B cell (primary cell): ENCODE measurements at regions not wholly inside any gene's neighbourhood (a gene's known extent, or its start where the extent isn't known, plus 50 kb on each side); places are given as distances from the start of the nearest gene placed in this dataset.

ENCODE experiments used
- ATAC-seq: fragments of 200-7000 bp; cut with Tn5 transposase; one replicate; pipeline ENCODE4 v1.10.0; 2021; ENCODE audit warnings: low read depth, mild to moderate bottlenecking, moderate number of reproducible peaks, moderate library complexity
- CTCF ChIA-PET: fragments of 350-600 bp; sonication (Branson Sonifier 250); formaldehyde crosslinking; loops from one replicate; lab custom pipeline; 2021; ENCODE audit warnings: antibody characterized with exemption, inconsistent platforms; lab: Charles Lee
- POLR2A ChIA-PET: fragments of 350-600 bp; sonication (Branson Sonifier 250); formaldehyde crosslinking; loops from one replicate; lab custom pipeline; 2021; ENCODE audit warnings: antibody characterized with exemption; lab: Charles Lee
- DNase-seq: peaks from one replicate; pipeline ENCODE4 v3.0.0; 2013
- H2AFZ ChIP-seq: 2 replicates; pipeline ENCODE4 v1.6.1; 2012; ENCODE audit warnings: mild to moderate bottlenecking, low read depth, low read length; ENCODE audit not compliant: insufficient read depth, poor library complexity, severe bottlenecking
- H3K27ac ChIP-seq, 2 donors: 1 replicate in 1 of 2; 2 replicates in 1 of 2; pipeline ENCODE4 v1.5.1; 2012 to 2013; ENCODE audit warnings: low read length in 2 of 2, mild to moderate bottlenecking in 2 of 2, moderate library complexity in 1 of 2
- H3K27me3 ChIP-seq, 4 experiments: fragments of 200-600 bp in 1 of 4; sonication (generic) in 1 of 4; replicated peaks in 1 of 4; 1 replicate in 2 of 4; 2 replicates in 2 of 4; pipeline versions ENCODE4 v1.6.1 to v1.7.0; 2013 to 2016; ENCODE audit warnings: low read length in 3 of 4, mild to moderate bottlenecking in 2 of 4, mixed read lengths in 1 of 4, moderate library complexity in 1 of 4; ENCODE audit not compliant: insufficient read depth in 4 of 4, control insufficient read depth in 3 of 4; ENCODE audit errors: control extremely low read depth in 1 of 4
- H3K36me3 ChIP-seq, 2 experiments: replicated peaks in 1 of 2; 1 replicate in 1 of 2; 2 replicates in 1 of 2; pipeline versions ENCODE4 v1.6.1 to v1.7.1; 2013; ENCODE audit warnings: low read length in 1 of 2; ENCODE audit not compliant: insufficient read depth in 2 of 2, control insufficient read depth in 1 of 2; ENCODE audit errors: control extremely low read depth in 1 of 2, extremely low read depth in 1 of 2
- H3K4me1 ChIP-seq, 2 donors: fragments of 200-600 bp in 1 of 2; sonication (generic) in 1 of 2; 1 replicate in 1 of 2; 2 replicates in 1 of 2; pipeline versions ENCODE4 v1.5.1 to v1.6.1; 2013 to 2017; ENCODE audit warnings: low read length in 2 of 2; ENCODE audit not compliant: control insufficient read depth in 2 of 2, insufficient read depth in 2 of 2
- H3K4me2 ChIP-seq: replicated peaks from 2 replicates; pipeline ENCODE3; 2012; ENCODE audit warnings: mild to moderate bottlenecking, low read depth, low read length; ENCODE audit not compliant: poor library complexity, severe bottlenecking
- H3K4me3 ChIP-seq, 5 experiments: fragments of 200-600 bp in 1 of 5; sonication (generic) in 1 of 5; 1 replicate in 3 of 5; 2 replicates in 2 of 5; pipeline versions ENCODE4 v1.5.1 to v1.7.0; 2011 to 2016; ENCODE audit warnings: low read length in 4 of 5, mild to moderate bottlenecking in 4 of 5, low read depth in 2 of 5, control low read depth in 1 of 5, moderate library complexity in 1 of 5; ENCODE audit not compliant: insufficient read depth in 1 of 5; ENCODE audit errors: control extremely low read depth in 1 of 5, extremely low read depth in 1 of 5
- H3K79me2 ChIP-seq: fragments of 200-600 bp; sonication (generic); one replicate; pipeline ENCODE4 v1.6.0; 2016; ENCODE audit warnings: low read length; ENCODE audit not compliant: control insufficient read depth, insufficient read depth
- H3K9ac ChIP-seq: fragments of 200-600 bp; sonication (generic); 2 replicates; pipeline ENCODE4 v1.6.1; 2017; ENCODE audit warnings: mild to moderate bottlenecking, low read length, moderate library complexity
- H3K9me3 ChIP-seq, 3 donors: one replicate each; pipeline versions ENCODE4 v1.6.1 to v1.7.1; 2013; ENCODE audit warnings: low read length in 2 of 3; ENCODE audit not compliant: control insufficient read depth in 2 of 3, insufficient read depth in 1 of 3; ENCODE audit errors: control extremely low read depth in 1 of 3
- H4K20me1 ChIP-seq: 2 replicates; pipeline ENCODE4 v1.6.0; 2012; ENCODE audit warnings: mild to moderate bottlenecking, low read length; ENCODE audit not compliant: insufficient read depth, control insufficient read depth, poor library complexity, severe bottlenecking
- H3K27ac Mint-ChIP-seq: one replicate; pipeline ENCODE4 v1.8.0; 2021; ENCODE audit warnings: mixed read lengths
- H3K27me3 Mint-ChIP-seq: one replicate; pipeline ENCODE4 v1.8.0; 2021; ENCODE audit warnings: mixed read lengths
- H3K4me1 Mint-ChIP-seq: one replicate; pipeline ENCODE4 v1.8.0; 2021; ENCODE audit warnings: mixed read lengths
- H3K4me3 Mint-ChIP-seq: one replicate; pipeline ENCODE4 v1.8.0; 2021; ENCODE audit warnings: mixed read lengths
- H3K9me3 Mint-ChIP-seq: one replicate; pipeline ENCODE4 v1.8.0; 2022; ENCODE audit warnings: mixed read lengths; ENCODE audit not compliant: insufficient read depth
- CTCF ChIP-seq: fragments of 200-600 bp; IDR thresholded peaks from one replicate; pipeline ENCODE4 v1.8.0; 2022; ENCODE audit warnings: antibody characterized with exemption, mild to moderate bottlenecking
- EZH2 ChIP-seq: IDR thresholded peaks from 2 replicates; pipeline ENCODE4 v1.6.1; 2012; ENCODE audit warnings: borderline replicate concordance, low read depth, mild to moderate bottlenecking, moderate library complexity, low read length; ENCODE audit not compliant: insufficient read depth, poor library complexity, severe bottlenecking
- WGBS: methylation state at CpG from one replicate; pipeline ENCODE4 v1.1.5; 2013; ENCODE audit warnings: missing lambda C conversion rate; ENCODE audit not compliant: insufficient coverage; 5-methylcytosine and 5-hydroxymethylcytosine counted together
- intact Hi-C: fragments of 100-400 bp; cut with micrococcal nuclease; formaldehyde crosslinking; loops from one replicate; pipeline ENCODE4 v1.10.0; 2022

GRCh38 chr3:104553121-104553520 is 813.6 kb upstream of the ALCAM start:
- H3K4me3 Mint-ChIP-seq: no peak overlapping the region
- H3K27ac Mint-ChIP-seq: no peak overlapping the region
- Histone ChIP-seq H3K4me1 (peaks cover 14 to 15% of the 10 kb centered on the region in 2 donors), H3K9ac (no peak overlapping the region), H2AFZ (no peak overlapping the region), H4K20me1 (no peaks in the 10 kb centered on the region), H3K9me3 (peaks cover 0 to 1% (median 0%) of the 10 kb centered on the region in 3 donors), H3K36me3 (no peaks in the 10 kb centered on the region), H3K4me2 (no peak overlapping the region), H3K79me2 (no peaks in the 10 kb centered on the region), H3K27me3 (no peaks in the 10 kb centered on the region), H3K27ac (no peak overlapping the region), H3K4me3 (no peak overlapping the region)
- DNase-seq (no peak), ATAC-seq (no peak)
- peaks cover 24% of the 10 kb centered on the region for H3K4me1 Mint-ChIP-seq
- ChIA-PET CTCF (interaction anchor here (0.9 kb wide), 1 partner anchor 280 kb away, joined by 3 read pairs; no protein-coding TSS in a partner anchor), POLR2A (no interaction called here)
- H3K9me3 Mint-ChIP-seq: peaks cover 2% of the 10 kb centered on the region
- intact Hi-C loops: no loop called here
- H3K27me3 Mint-ChIP-seq: no peaks in the 10 kb centered on the region
- TF ChIP-seq EZH2: no peak
- TF ChIP-seq CTCF: no peak
- no CpG with 5 or more reads among the region's 1 CpG for WGBS

GRCh38 chr3:104554425-104554824 is 812.3 kb upstream of the ALCAM start:
- POLR2A ChIA-PET: no interaction called here
- no peak for ATAC-seq

More at GRCh38 chr3:104554425-104554824, 812.3 kb upstream of the ALCAM start:
- Histone ChIP-seq H3K79me2 (no peaks in the 10 kb centered on the region), H3K36me3 (no peaks in the 10 kb centered on the region), H3K27ac (no peak overlapping the region), H2AFZ (no peak overlapping the region), H4K20me1 (no peaks in the 10 kb centered on the region), H3K4me3 (no peak overlapping the region), H3K4me2 (no peak overlapping the region), H3K9ac (no peak overlapping the region), H3K4me1 (peaks cover 14 to 15% of the 10 kb centered on the region in 2 donors), H3K27me3 (no peaks in the 10 kb centered on the region), H3K9me3 (peaks cover 0 to 1% (median 0%) of the 10 kb centered on the region in 3 donors)
- CTCF ChIA-PET: interaction anchor here (1.6 kb wide), 1 partner anchor 10 kb away, joined by 4 read pairs; no protein-coding TSS in a partner anchor
- H3K4me3 Mint-ChIP-seq: no peak overlapping the region
- intact Hi-C loops: no loop called here
- H3K4me1 Mint-ChIP-seq: peaks cover 25% of the 10 kb centered on the region
- H3K9me3 Mint-ChIP-seq: peaks cover 2% of the 10 kb centered on the region
- 100% methylated on average over 2 of the region's 4 CpGs for WGBS
- TF ChIP-seq CTCF (no peak), EZH2 (no peak)
- no peak overlapping the region for H3K27ac Mint-ChIP-seq
- peak; percentile 51 for DNase-seq
- no peaks in the 10 kb centered on the region for H3K27me3 Mint-ChIP-seq
